GM12878 (cell line): ENCODE measurements at regions not wholly inside any gene's neighbourhood (a gene's known extent, or its start where the extent isn't known, plus 50 kb on each side); places are given as distances from the start of the nearest gene placed in this dataset.

Experiments used
- ATAC-seq: fragments of 200-7000 bp; cut with Tn5 transposase; 3 replicates; pipeline ENCODE4 v1.9.1; 2020; ENCODE audit warnings: mild to moderate bottlenecking, moderate library complexity
- BruUV-seq: library from RNA; stranded (reverse); fragments of 400-500 nt; replicated peaks from 2 replicates; lab custom pipeline; 2021; lab: Mats Ljungman, UMichigan
- CTCF ChIA-PET: fragments of 300-600 bp; sonication (Branson Sonifier 250); formaldehyde crosslinking; extraction: SDS; loops from one replicate; lab custom pipeline; 2021; ENCODE audit warnings: inconsistent platforms; lab: Yijun Ruan, JAX
- POLR2A ChIA-PET: fragments of 350-600 bp; formaldehyde crosslinking; extraction: SDS; loops from one replicate; lab custom pipeline; 2021; ENCODE audit warnings: inconsistent platforms; lab: Charles Lee
- RAD21 ChIA-PET: fragments of 300-600 bp; sonication (Branson Sonifier 250); formaldehyde crosslinking; loops from one replicate; lab custom pipeline; 2023; ENCODE audit warnings: antibody characterized with exemption; ENCODE audit not compliant: unreplicated experiment; lab: Charles Lee
- SMC1A ChIA-PET: fragments of 300-600 bp; sonication (Branson Sonifier 250); formaldehyde crosslinking; loops from one replicate; lab custom pipeline; 2023; ENCODE audit not compliant: unreplicated experiment, uncharacterized antibody; lab: Charles Lee
- DNase-seq: peaks from one replicate; pipeline ENCODE4 v3.0.0-alpha.2; 2011; ENCODE audit warnings: low read depth, low spot score
- FAIRE-seq: peaks from 3 replicates; lab custom pipeline; 2011; peaks lifted over from hg19 to GRCh38; lab: Jason Lieb, UNC
- H2AFZ ChIP-seq: 2 replicates; pipeline ENCODE4 v1.6.0; 2011; ENCODE audit warnings: low read depth, low read length, control low read depth; ENCODE audit not compliant: control insufficient read depth
- H3K27ac ChIP-seq: 2 replicates; pipeline ENCODE4 v1.5.1; 2011; ENCODE audit warnings: control low read depth; ENCODE audit not compliant: control insufficient read depth, insufficient read depth
- H3K27me3 ChIP-seq, 2 experiments: replicated peaks in 1 of 2; 2 replicates each; pipeline versions ENCODE4 v1.6.0 to v1.6.1; 2011; ENCODE audit warnings: low read length in 1 of 2; ENCODE audit not compliant: control insufficient read depth in 2 of 2, insufficient read depth in 2 of 2
- H3K36me3 ChIP-seq, 2 experiments: 2 replicates each; pipeline ENCODE4 v1.5.1; 2011; ENCODE audit warnings: low read length in 1 of 2; ENCODE audit not compliant: control insufficient read depth in 2 of 2, insufficient read depth in 2 of 2
- H3K4me1 ChIP-seq: 2 replicates; pipeline ENCODE4 v1.6.1; 2011; ENCODE audit warnings: mild to moderate bottlenecking, low read length, moderate library complexity, mixed read lengths; ENCODE audit not compliant: control insufficient read depth, insufficient read depth
- H3K4me2 ChIP-seq: 2 replicates; pipeline ENCODE4 v1.6.0; 2011; ENCODE audit warnings: control low read depth; ENCODE audit not compliant: control insufficient read depth, insufficient read depth
- H3K4me3 ChIP-seq: fragments of 200-600 bp; sonication (generic); 2 replicates; pipeline ENCODE4 v1.5.1; 2016
- H3K79me2 ChIP-seq: 2 replicates; pipeline ENCODE4 v1.6.0; 2011; ENCODE audit warnings: low read length; ENCODE audit not compliant: control insufficient read depth, insufficient read depth
- H3K9ac ChIP-seq: 2 replicates; pipeline ENCODE4 v1.8.0; 2011; ENCODE audit warnings: low read length, control low read depth, mixed read lengths; ENCODE audit not compliant: control insufficient read depth, insufficient read depth
- H3K9me3 ChIP-seq: replicated peaks from 3 replicates; pipeline ENCODE4 v1.5.1; 2011; ENCODE audit warnings: mild to moderate bottlenecking, low read length; ENCODE audit not compliant: control insufficient read depth, insufficient read depth
- H4K20me1 ChIP-seq: 2 replicates; pipeline ENCODE4 v1.6.0; 2011; ENCODE audit not compliant: control insufficient read depth, insufficient read depth
- ATF2 ChIP-seq: IDR thresholded peaks from 2 replicates; pipeline ENCODE4 v1.6.1; 2012; ENCODE audit warnings: low read length, inconsistent platforms
- CEBPZ ChIP-seq: fragments of 150-350 bp; IDR thresholded peaks from 2 replicates; pipeline ENCODE4 v1.6.1; 2016; ENCODE audit warnings: low read depth, low read length
- E2F4 ChIP-seq: IDR thresholded peaks from 2 replicates; pipeline ENCODE4 v1.6.1; 2012; ENCODE audit warnings: low read depth, low read length, improper control_type of control experiment
- ELK1 ChIP-seq: IDR thresholded peaks from 2 replicates; pipeline ENCODE4 v1.6.1; 2012; ENCODE audit warnings: low read depth, low read length, improper control_type of control experiment
- FOS ChIP-seq: IDR thresholded peaks from 3 replicates; pipeline ENCODE4 v1.6.1; 2011; ENCODE audit warnings: borderline replicate concordance; ENCODE audit not compliant: insufficient read length; ENCODE audit errors: extremely low read depth
- HDAC6 ChIP-seq: fragments of 200-600 bp; sonication (generic); IDR thresholded peaks from one replicate; pipeline ENCODE4 v1.8.0; 2017; ENCODE audit warnings: antibody characterized with exemption; ENCODE audit not compliant: unreplicated experiment
- JUND ChIP-seq: IDR thresholded peaks from 2 replicates; pipeline ENCODE4 v1.6.1; 2012; ENCODE audit warnings: low read depth, mild to moderate bottlenecking, low read length, improper control_type of control experiment, moderate library complexity
- MTA2 ChIP-seq: fragments of 450-650 bp; IDR thresholded peaks from 2 replicates; pipeline ENCODE4 v1.6.1; 2016; ENCODE audit warnings: low read depth, mild to moderate bottlenecking, moderate library complexity
- PAX5 ChIP-seq: IDR thresholded peaks from 2 replicates; pipeline ENCODE4 v1.6.1; 2011; ENCODE audit warnings: low read depth, low read length, borderline replicate concordance
- PML ChIP-seq: IDR thresholded peaks from 2 replicates; pipeline ENCODE4 v1.6.1; 2012; ENCODE audit warnings: low read length, inconsistent platforms
- SMAD1 ChIP-seq: fragments of 450-650 bp; IDR thresholded peaks from 2 replicates; pipeline ENCODE4 v1.6.1; 2018; ENCODE audit warnings: mild to moderate bottlenecking, low read depth; ENCODE audit not compliant: partially characterized antibody
- SREBF2 ChIP-seq: IDR thresholded peaks from 2 replicates; pipeline ENCODE4 v1.6.1; 2012; ENCODE audit warnings: mild to moderate bottlenecking, low read length
- ZBTB33 ChIP-seq: fragments of 450-650 bp; IDR thresholded peaks from 2 replicates; pipeline ENCODE4 v1.6.1; 2017; ENCODE audit warnings: mild to moderate bottlenecking
- whole genome bisulfite sequencing: methylation state at CpG from one replicate; pipeline ENCODE4 v1.1.6; 2016; ENCODE audit warnings: low lambda C conversion rate; ENCODE audit not compliant: insufficient replicate concordance, insufficient coverage; ENCODE audit errors: missing lambda C conversion rate; 5-methylcytosine and 5-hydroxymethylcytosine counted together
- in situ Hi-C: fragments of 300-500 bp; cut with MboI; formaldehyde crosslinking; loops from 9 replicates; pipeline ENCODE4 v1.14.3; 2018; ENCODE audit warnings: mixed read lengths
- intact Hi-C: fragments of 100-400 bp; cut with micrococcal nuclease; formaldehyde crosslinking; loops from one replicate; pipeline ENCODE4 v1.14.2; 2022; ENCODE audit not compliant: unreplicated experiment

GRCh38 chr6:4489538-4489937 is 286.7 kb upstream of the CDYL start:
- Histone ChIP-seq H3K79me2 (no peaks in the 10 kb centered on the region), H3K27ac (no peak overlapping the region), H3K36me3 (no peaks in the 10 kb centered on the region), H3K4me1 (no peaks in the 10 kb centered on the region), H3K4me2 (no peak overlapping the region), H3K9me3 (peaks cover 2% of the 10 kb centered on the region; the same call in 2 of the 3 replicates), H3K4me3 (no peak overlapping the region), H3K27me3 (no peaks in the 10 kb centered on the region), H2AFZ (no peak overlapping the region), H3K9ac (no peak overlapping the region), H4K20me1 (no peaks in the 10 kb centered on the region)
- ChIA-PET CTCF (no interaction called here), RAD21 (no interaction called here), SMC1A (no interaction called here), POLR2A (no interaction called here)
- no peak for DNase-seq
- in situ Hi-C loops = no loop called here
- FAIRE-seq = no peak
- no TSS peak for BruUV-seq
- 46% methylated on average over 4 of the region's 4 CpGs for WGBS
- intact Hi-C loops = no loop called here
- no peak for ATAC-seq
- TF ChIP-seq ELK1 (no peak), PML (no peak), SREBF2 (no peak), JUND (no peak), PAX5 (no peak), SMAD1 (no peak), FOS (no peak), HDAC6 (no peak), CEBPZ (no peak), MTA2 (no peak), E2F4 (no peak), ATF2 (no peak), ZBTB33 (no peak)
